Adrenal gland (tissue), 5 donors: ENCODE measurements at regions not wholly inside any gene's neighbourhood (a gene's known extent, or its start where the extent isn't known, plus 50 kb on each side); places are given as distances from the start of the nearest gene placed in this dataset.

Experiments used
- CTCF ChIP-seq, 6 experiments: fragments of 450-650 bp in 4 of 6; fragments of 200-600 bp in 2 of 6; sonication (generic) in 1 of 6; IDR thresholded peaks; 1 replicate in 5 of 6; 2 replicates in 1 of 6; pipeline versions ENCODE4 v1.5.1 to v1.8.0; 2016 to 2021; ENCODE audit warnings: antibody characterized with exemption in 6 of 6, mild to moderate bottlenecking in 2 of 6, moderate library complexity in 1 of 6
- POLR2A ChIP-seq, 2 donors: fragments of 450-650 bp; IDR thresholded peaks; one replicate each; pipeline ENCODE4 v1.6.1; 2017; ENCODE audit warnings: antibody characterized with exemption in 2 of 2, mild to moderate bottlenecking in 2 of 2, moderate library complexity in 1 of 2
- donor health status: DM: no; HTN: no; CAD: no.

GRCh38 chr2:13996527-13996926, 636.0 kb upstream of the LRATD1 start:
- TF ChIP-seq POLR2A (IDR thresholded peaks at IDR 0.05) (no peak), CTCF (IDR thresholded peaks at IDR 0.05) (no peak)
